GM13976 (cell line): ENCODE measurements at regions not wholly inside any gene's neighbourhood (a gene's known extent, or its start where the extent isn't known, plus 50 kb on each side); places are given as distances from the start of the nearest gene placed in this dataset.

Source experiments
- DNase-seq: peaks from one replicate; pipeline ENCODE4 v3.0.0; 2012; ENCODE audit warnings: low spot score
- CTCF ChIP-seq: IDR thresholded peaks from 2 replicates; pipeline ENCODE4 v1.5.1; 2012; ENCODE audit warnings: borderline replicate concordance, mild to moderate bottlenecking; ENCODE audit not compliant: insufficient read depth; ENCODE audit errors: extremely low read depth, missing control alignments, control extremely low read depth
- in situ Hi-C: fragments of 300-500 bp; cut with MboI; formaldehyde crosslinking; loops from one replicate; pipeline ENCODE4 v1.12.0; 2022; ENCODE audit warnings: low sequenced_read_pairs, mixed read lengths, inconsistent platforms; ENCODE audit not compliant: unreplicated experiment

- in situ Hi-C loops, result no loop called here
- no peak for DNase-seq
- no peak for TF ChIP-seq CTCF
These were observed 211.3 kb upstream of the PPP2R2D start for GRCh38 chr10:131689486-131689885.

- no peak for DNase-seq
- TF ChIP-seq CTCF, result no peak
- in situ Hi-C loops, result no loop called here
These were observed 210.7 kb upstream of the PPP2R2D start for GRCh38 chr10:131689954-131690757.

GRCh38 chr10:131690805-131691239 is 210.0 kb upstream of the PPP2R2D start:
- no peak for TF ChIP-seq CTCF
- in situ Hi-C loops, result no loop called here

GRCh38 chr10:131691481-131692090 is 209.2 kb upstream of the PPP2R2D start:
- no peak for DNase-seq
- in situ Hi-C loops, result no loop called here
- no peak for TF ChIP-seq CTCF

More at GRCh38 chr10:131690805-131691239, 210.0 kb upstream of the PPP2R2D start:
- DNase-seq, result no peak

GRCh38 chr10:131692176-131692575 is 208.6 kb upstream of the PPP2R2D start:
- DNase-seq, result no peak
- in situ Hi-C loops, result no loop called here
- TF ChIP-seq CTCF, result no peak

GRCh38 chr10:131692686-131693334 is 208.0 kb upstream of the PPP2R2D start:
- in situ Hi-C loops, result no loop called here
- no peak for DNase-seq
- no peak for TF ChIP-seq CTCF
